RWPE1 (cell line): ENCODE measurements at regions not wholly inside any gene's neighbourhood (a gene's known extent, or its start where the extent isn't known, plus 50 kb on each side); places are given as distances from the start of the nearest gene placed in this dataset.

ENCODE experiments used
- CTCF ChIA-PET: fragments of 350-600 bp; sonication (Branson Sonifier 250); formaldehyde crosslinking; extraction: SDS; loops from one replicate; lab custom pipeline; 2021; lab: Yijun Ruan, JAX
- POLR2A ChIA-PET: fragments of 400-600 bp; formaldehyde crosslinking; extraction: SDS; loops from one replicate; lab custom pipeline; 2020; ENCODE audit warnings: antibody characterized with exemption; ENCODE audit not compliant: low non-redundant PET; lab: Yijun Ruan, JAX
- DNase-seq: peaks from one replicate; pipeline ENCODE4 v3.0.0; 2012; ENCODE audit warnings: low spot score
- H3K27ac ChIP-seq: fragments of 450-650 bp; 2 replicates; pipeline ENCODE4 v1.5.1; 2017
- CTCF ChIP-seq: fragments of 450-650 bp; conservative IDR thresholded peaks from 2 replicates; pipeline ENCODE4 v1.5.1; 2017; ENCODE audit warnings: low read depth, mild to moderate bottlenecking

GRCh38 chr20:10749084-10749483 lies 75.3 kb upstream of the JAG1 start:
- ChIA-PET POLR2A (no interaction called here), CTCF (no interaction called here)

GRCh38 chr20:10752206-10752605 lies 78.4 kb upstream of the JAG1 start:
- POLR2A ChIA-PET: no interaction called here
- CTCF ChIA-PET: no interaction called here
- H3K27ac ChIP-seq: no peak overlapping the region
- no peak for DNase-seq
- no peak for TF ChIP-seq CTCF

More at GRCh38 chr20:10749084-10749483, 75.3 kb upstream of the JAG1 start:
- no peak for TF ChIP-seq CTCF
- no peak overlapping the region for H3K27ac ChIP-seq
- no peak for DNase-seq

GRCh38 chr20:10754824-10755223 lies 81.0 kb upstream of the JAG1 start:
- ChIA-PET POLR2A (no interaction called here), CTCF (interaction anchor here (0.6 kb wide), 1 partner anchor 512 kb away, joined by 3 read pairs; no protein-coding TSS in a partner anchor)
- DNase-seq: no peak
- H3K27ac ChIP-seq: no peak overlapping the region
- no peak for TF ChIP-seq CTCF

GRCh38 chr20:10758446-10758845 lies 84.6 kb upstream of the JAG1 start:
- TF ChIP-seq CTCF: no peak
- peak; percentile 46 for DNase-seq
- ChIA-PET CTCF (no interaction called here), POLR2A (no interaction called here)
- H3K27ac ChIP-seq: peak overlapping the region; percentile 58

GRCh38 chr20:10761232-10761631 lies 87.4 kb upstream of the JAG1 start:
- peak overlapping the region; percentile 90 for H3K27ac ChIP-seq
- ChIA-PET CTCF (no interaction called here), POLR2A (interaction anchor here (0.7 kb wide), 1 partner anchor 38 kb away, joined by 3 read pairs; no protein-coding TSS in a partner anchor)
- no peak for TF ChIP-seq CTCF
- DNase-seq: peak; percentile 95

- no peak for TF ChIP-seq CTCF
- peak overlapping the region; percentile 90 for H3K27ac ChIP-seq
- CTCF ChIA-PET: no interaction called here
- POLR2A ChIA-PET: interaction anchor here (0.7 kb wide), 1 partner anchor 39 kb away, joined by 3 read pairs; no protein-coding TSS in a partner anchor
- DNase-seq: peak; percentile 18
Measured at GRCh38 chr20:10761786-10762185, 88.0 kb upstream of the JAG1 start.

- no peak for DNase-seq
- ChIA-PET POLR2A (no interaction called here), CTCF (no interaction called here)
- peak overlapping the region; percentile 90 for H3K27ac ChIP-seq
- no peak for TF ChIP-seq CTCF
Measured at GRCh38 chr20:10762216-10762615, 88.4 kb upstream of the JAG1 start.
